HL-60/S4 treated with retinoic acid at 250 ng/mL for 4 days and 3 days (cell line): ENCODE measurements at regions not wholly inside any gene's neighbourhood (a gene's known extent, or its start where the extent isn't known, plus 50 kb on each side); places are given as distances from the start of the nearest gene placed in this dataset.

Experiments used
- in situ Hi-C: fragments of 300-500 bp; cut with MboI; formaldehyde crosslinking; loops from 2 replicates; pipeline ENCODE4 v1.7.0; 2022; ENCODE audit warnings: low sequenced_read_pairs

- in situ Hi-C loops, result no loop called here
These were observed 57.0 kb upstream of the MSN start for GRCh38 chrX:65610481-65610880.

- in situ Hi-C loops, result no loop called here
These were observed 57.4 kb upstream of the MSN start for GRCh38 chrX:65610040-65610439.

- in situ Hi-C loops, result no loop called here
These were observed 58.2 kb upstream of the MSN start for GRCh38 chrX:65609237-65609636.

GRCh38 chrX:65608026-65608425, 59.4 kb upstream of the MSN start:
- in situ Hi-C loops, result no loop called here

GRCh38 chrX:65607070-65607742, 60.2 kb upstream of the MSN start:
- in situ Hi-C loops, result no loop called here

GRCh38 chrX:65602221-65602560, 65.3 kb upstream of the MSN start:
- in situ Hi-C loops, result no loop called here

GRCh38 chrX:65601530-65602220, 65.8 kb upstream of the MSN start:
- in situ Hi-C loops, result no loop called here

- in situ Hi-C loops, result no loop called here
These were observed 66.3 kb upstream of the MSN start for GRCh38 chrX:65601126-65601525.

- in situ Hi-C loops, result no loop called here
These were observed 65.5 kb upstream of the LAS1L start for GRCh38 chrX:65600106-65600505.

GRCh38 chrX:65598559-65599147, 64.1 kb upstream of the LAS1L start:
- in situ Hi-C loops, result loop anchor here (10.0 to 25.0 kb wide), 3 partner anchors 126 to 814 kb away; no protein-coding TSS in a partner anchor

GRCh38 chrX:65596270-65597034, 61.9 kb upstream of the LAS1L start:
- in situ Hi-C loops, result loop anchor here (10.0 to 25.0 kb wide), 3 partner anchors 128 to 816 kb away; no protein-coding TSS in a partner anchor

GRCh38 chrX:65595460-65595876, 60.9 kb upstream of the LAS1L start:
- in situ Hi-C loops, result loop anchor here (10.0 to 25.0 kb wide), 3 partner anchors 129 to 817 kb away; no protein-coding TSS in a partner anchor

- in situ Hi-C loops, result loop anchor here (10.0 to 25.0 kb wide), 3 partner anchors 134 to 821 kb away; no protein-coding TSS in a partner anchor
These were observed 56.6 kb upstream of the LAS1L start for GRCh38 chrX:65591206-65591605.

GRCh38 chrX:65589304-65589703, 54.7 kb upstream of the LAS1L start:
- in situ Hi-C loops, result loop anchor here (25.0 kb wide), 2 partner anchors 423 to 823 kb away; no protein-coding TSS in a partner anchor

GRCh38 chrX:65588795-65589194, 54.2 kb upstream of the LAS1L start:
- in situ Hi-C loops, result loop anchor here (25.0 kb wide), 2 partner anchors 424 to 824 kb away; no protein-coding TSS in a partner anchor

GRCh38 chrX:65587616-65588526, 53.3 kb upstream of the LAS1L start:
- in situ Hi-C loops, result loop anchor here (25.0 kb wide), 2 partner anchors 424 to 824 kb away; no protein-coding TSS in a partner anchor

- in situ Hi-C loops, result loop anchor here (25.0 kb wide), 2 partner anchors 426 to 826 kb away; no protein-coding TSS in a partner anchor
These were observed 51.9 kb upstream of the LAS1L start for GRCh38 chrX:65586491-65586890.

GRCh38 chrX:65585226-65585625, 50.6 kb upstream of the LAS1L start:
- in situ Hi-C loops, result loop anchor here (25.0 kb wide), 2 partner anchors 427 to 827 kb away; no protein-coding TSS in a partner anchor
